ENCODE measurements at regions not wholly inside any gene's neighbourhood (a gene's known extent, or its start where the extent isn't known, plus 50 kb on each side); places are given as distances from the start of the nearest gene placed in this dataset.
"Not testable (repeated sequence)": the region's sequence is repeated elsewhere in the genome, so short reads cannot be mapped to it uniquely, and the experiment has no call there.

GRCh38 chr11:13197374-13197773 is 80.2 kb upstream of the BMAL1 start:
- TF ChIP-seq, protein P1, sequence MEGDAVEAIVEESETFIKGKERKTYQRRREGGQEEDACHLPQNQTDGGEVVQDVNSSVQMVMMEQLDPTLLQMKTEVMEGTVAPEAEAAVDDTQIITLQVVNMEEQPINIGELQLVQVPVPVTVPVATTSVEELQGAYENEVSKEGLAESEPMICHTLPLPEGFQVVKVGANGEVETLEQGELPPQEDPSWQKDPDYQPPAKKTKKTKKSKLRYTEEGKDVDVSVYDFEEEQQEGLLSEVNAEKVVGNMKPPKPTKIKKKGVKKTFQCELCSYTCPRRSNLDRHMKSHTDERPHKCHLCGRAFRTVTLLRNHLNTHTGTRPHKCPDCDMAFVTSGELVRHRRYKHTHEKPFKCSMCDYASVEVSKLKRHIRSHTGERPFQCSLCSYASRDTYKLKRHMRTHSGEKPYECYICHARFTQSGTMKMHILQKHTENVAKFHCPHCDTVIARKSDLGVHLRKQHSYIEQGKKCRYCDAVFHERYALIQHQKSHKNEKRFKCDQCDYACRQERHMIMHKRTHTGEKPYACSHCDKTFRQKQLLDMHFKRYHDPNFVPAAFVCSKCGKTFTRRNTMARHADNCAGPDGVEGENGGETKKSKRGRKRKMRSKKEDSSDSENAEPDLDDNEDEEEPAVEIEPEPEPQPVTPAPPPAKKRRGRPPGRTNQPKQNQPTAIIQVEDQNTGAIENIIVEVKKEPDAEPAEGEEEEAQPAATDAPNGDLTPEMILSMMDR (conservative IDR thresholded peaks at IDR 0.05; ENCODE audit: low read depth, low read length): not testable (repeated sequence)
- TF ChIP-seq EZH2phosphoT487 (IDR thresholded peaks at IDR 0.05; ENCODE audit: borderline replicate concordance, low read length): not testable (repeated sequence)

All from PC-3 (cell line).